GM18505 (cell line): ENCODE measurements at regions not wholly inside any gene's neighbourhood (a gene's known extent, or its start where the extent isn't known, plus 50 kb on each side); places are given as distances from the start of the nearest gene placed in this dataset.
"Not testable (repeated sequence)": the region's sequence is repeated elsewhere in the genome, so short reads cannot be mapped to it uniquely, and the experiment has no call there.

ENCODE experiments used
- ATAC-seq: cut with Tn5 transposase; IDR thresholded peaks from one replicate; pipeline ENCODE4 v1.9.1; 2021; ENCODE audit not compliant: unreplicated experiment
- POLR2A ChIP-seq: IDR thresholded peaks from 4 replicates; pipeline ENCODE4 v1.6.1; 2011; ENCODE audit warnings: borderline replicate concordance; ENCODE audit not compliant: insufficient read depth, insufficient read length; ENCODE audit errors: extremely low read depth

DNA sequence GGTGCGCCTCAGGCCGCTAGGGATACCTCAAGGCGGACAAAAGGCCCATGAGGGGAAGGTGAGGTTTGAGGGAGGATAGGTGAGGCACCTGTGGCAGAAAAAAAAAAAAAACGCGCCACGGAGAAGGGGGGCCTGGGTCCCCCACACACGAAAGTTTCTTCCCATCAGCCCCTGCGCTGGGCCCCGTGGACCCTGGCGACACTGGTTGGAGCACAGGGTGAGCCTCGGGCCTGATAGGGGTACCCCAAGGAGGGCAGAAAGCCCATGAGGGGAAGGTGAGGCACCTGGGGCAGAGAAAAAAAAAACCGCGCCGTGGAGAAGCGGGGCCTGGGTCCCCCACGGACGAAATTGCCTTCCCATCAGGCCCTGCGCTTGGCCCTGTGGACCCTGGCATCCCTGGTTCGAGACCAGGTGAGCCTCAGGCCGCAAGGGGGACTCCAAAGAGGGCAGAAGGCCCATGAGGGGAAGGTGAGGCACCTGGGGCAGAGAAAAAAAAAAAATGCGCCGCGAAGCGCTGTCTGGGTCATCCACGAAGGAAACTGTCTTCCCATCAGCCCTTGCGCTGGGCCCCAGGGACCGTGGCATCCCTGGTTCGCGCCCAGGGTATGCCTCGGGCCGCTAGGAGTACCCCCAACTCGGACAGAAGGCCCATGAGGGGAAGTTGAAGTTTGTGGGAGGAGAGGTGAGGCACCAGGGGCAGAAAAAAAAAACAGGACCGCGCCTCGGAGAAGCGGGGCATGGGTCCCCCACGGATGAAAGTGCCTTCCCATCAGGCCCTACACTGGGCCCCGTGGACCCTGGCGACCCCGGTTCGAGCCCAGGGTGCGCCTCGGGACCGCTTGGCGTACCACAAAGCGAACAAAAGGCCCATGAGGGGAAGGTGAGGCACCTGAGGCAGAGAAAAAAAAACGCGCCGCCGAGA, 226.2 kb downstream of the CCDC74A start:
- TF ChIP-seq POLR2A: no peak
- no peak for ATAC-seq

DNA sequence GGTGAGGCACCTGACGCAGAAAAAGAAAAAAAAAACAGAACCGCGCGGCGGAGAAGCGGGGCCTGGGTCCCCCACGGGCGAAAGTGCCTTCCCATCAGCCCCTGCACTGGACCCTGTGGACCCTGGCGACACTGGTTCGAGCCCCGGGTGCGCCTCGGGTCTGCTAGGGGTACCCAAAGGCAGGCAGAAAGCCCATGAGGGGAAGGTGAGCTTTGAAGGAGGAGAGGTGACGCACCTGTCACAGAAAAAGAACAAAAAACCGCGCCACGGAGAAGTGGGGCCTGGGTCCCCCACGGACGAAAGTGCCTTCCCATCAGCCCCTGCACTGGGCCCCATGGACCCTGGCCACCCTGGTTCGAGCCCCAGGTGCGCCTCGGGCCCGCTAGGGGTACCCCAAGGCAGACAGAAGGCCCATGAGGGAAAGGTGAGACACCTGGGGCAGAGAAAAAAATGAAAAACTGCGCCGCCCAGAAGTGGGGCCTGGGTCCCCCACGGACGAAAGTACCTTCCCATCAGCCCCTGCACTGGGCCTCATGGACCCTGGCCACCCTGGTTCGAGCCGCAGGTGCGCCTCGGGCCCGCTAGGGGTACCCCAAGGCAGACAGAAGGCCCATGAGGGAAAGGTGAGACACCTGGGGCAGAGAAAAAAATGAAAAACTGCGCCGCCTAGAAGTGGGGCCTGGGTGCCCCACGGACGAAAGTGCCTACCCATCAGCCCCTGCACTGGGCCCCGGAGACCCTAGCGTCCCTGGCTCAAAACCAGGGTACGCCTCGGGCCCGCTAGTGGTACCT, 227.4 kb downstream of the CCDC74A start:
- ATAC-seq: no peak
- TF ChIP-seq POLR2A: no peak

DNA sequence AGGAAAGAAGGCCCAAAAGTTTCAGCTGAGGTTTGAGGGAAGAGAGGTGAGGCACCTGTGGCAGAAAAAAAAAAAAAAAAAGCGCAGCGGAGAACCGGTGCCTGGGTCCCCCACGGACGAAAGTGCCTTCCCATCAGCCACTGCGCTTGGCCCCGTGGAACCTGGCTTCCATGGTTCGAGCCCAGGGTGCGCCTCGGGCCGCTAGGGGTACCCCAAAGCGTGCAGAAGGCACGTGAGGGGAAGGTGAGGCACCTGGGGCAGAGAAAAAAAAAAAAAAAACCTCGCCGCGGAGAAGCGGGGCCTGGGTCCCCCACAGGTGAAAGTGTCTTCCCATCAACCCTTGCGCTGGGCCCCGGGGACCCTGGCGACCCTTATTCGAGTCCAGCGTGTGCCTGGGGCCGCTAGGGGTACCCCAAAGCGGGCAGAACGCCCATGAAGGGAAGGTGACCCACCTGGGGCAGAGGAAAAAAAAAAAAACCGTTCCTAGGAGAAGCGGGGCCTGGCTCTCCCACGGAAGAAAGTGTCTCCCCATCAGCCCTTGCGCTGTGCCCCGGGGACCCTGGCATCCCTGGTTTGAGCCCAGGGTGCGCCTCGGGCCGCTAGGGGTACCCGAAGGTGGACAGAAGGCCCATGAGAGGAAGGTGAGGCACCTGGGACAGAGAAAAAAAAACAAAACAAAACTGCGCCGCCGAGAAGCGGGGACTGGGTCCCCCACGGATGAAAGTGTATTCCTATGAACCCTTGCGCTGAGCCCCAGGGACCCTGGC, 228.6 kb downstream of the CCDC74A start:
- no peak for ATAC-seq
- TF ChIP-seq POLR2A: no peak

DNA sequence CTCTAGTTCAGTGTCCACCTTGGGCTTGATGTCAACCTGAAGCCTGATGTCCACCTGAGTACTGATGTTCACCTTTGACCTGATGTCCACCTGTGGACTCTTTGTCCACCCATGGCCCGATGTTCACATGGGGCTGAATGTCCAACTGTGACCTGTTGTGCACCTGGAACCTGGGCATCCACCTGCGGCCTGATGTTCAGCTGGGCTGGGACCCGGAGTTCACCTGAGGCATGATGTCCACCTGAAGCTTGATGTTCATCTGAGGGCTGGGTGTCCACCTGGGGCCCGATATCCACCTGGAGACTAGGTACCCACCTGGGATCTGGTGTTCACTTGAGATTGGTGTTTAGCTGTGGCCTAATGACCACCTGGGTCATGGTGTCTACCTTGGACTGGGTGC, 231.3 kb downstream of the CCDC74A start:
- not testable (repeated sequence) for ATAC-seq

DNA sequence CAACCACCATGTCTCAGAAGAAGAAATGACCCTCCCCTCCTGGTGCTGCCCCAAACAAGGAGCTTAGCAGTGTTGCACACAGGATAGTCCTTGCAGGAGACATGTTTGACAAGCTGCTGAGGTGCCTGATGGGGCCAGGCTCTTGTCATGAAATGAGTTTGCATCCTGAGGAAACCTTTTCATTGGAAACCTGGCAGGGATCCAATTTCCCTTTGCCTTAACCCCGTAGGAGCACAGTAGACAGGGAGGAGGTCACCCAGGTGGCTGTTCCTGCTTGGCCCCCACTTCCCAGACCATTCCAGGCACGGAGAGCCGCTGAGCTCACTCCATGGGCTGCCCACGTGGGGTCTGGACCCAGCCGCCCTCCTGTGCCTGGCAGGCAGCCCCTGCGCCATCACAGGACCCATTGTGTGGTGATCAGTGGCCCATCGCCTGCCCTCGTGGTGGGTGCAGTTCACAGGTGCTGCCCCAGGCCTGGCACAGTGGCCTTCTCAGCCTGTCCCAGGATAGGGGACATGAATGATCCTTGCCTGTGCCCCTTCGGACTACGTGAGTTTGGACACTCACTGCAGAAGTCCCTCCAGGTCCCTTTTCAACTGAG, 247.4 kb downstream of the CCDC74A start:
- ATAC-seq: not testable (repeated sequence)

DNA sequence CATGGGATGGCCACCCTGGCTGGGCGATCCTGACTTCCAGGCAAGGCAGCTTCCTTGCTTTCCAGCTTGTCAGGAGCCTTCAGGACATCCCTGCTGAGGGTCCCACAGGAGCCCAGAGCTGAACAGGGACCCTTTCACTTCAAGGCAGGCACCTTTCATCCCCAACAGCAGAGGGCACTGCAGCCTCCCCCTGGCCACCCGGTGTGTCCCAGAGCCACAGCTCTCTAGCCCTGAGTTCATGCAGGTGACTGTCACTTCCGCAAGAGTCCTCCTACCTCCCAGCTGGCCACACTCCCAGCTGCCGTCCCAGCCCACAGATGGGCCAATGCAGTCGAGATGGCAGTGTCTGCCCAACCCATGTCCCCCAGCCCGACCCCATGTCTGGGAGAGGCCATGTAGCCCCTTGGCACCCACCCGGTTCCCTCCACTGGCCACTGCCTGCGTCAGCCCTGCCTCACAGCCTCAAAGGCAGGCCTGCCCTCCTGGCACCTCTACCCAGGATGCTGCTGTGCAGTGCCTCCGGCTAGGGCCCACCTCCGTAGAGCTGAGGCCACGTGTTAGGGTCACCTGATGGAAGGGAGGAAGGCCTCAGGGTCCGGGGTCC, 248.3 kb downstream of the CCDC74A start:
- not testable (repeated sequence) for ATAC-seq

DNA sequence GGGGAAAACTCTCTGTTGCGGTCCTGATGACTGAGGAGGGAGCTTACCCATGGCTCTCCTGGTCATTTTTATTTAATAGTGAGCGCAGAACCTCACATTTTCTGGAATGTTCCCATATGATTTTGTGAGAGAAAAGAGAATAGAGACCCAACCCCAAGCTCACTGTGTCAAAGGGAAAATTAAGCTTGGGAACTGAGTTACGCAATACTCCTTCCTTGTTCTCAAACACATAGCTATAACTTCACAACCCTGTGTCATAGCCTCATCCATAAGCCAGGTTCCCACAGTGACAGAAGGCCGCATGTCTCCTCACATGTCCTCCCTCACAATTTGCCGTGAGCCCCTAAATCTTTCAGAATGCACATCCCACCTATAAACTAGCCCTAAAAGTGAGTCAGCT, 252.8 kb downstream of the CCDC74A start:
- ATAC-seq: not testable (repeated sequence)

DNA sequence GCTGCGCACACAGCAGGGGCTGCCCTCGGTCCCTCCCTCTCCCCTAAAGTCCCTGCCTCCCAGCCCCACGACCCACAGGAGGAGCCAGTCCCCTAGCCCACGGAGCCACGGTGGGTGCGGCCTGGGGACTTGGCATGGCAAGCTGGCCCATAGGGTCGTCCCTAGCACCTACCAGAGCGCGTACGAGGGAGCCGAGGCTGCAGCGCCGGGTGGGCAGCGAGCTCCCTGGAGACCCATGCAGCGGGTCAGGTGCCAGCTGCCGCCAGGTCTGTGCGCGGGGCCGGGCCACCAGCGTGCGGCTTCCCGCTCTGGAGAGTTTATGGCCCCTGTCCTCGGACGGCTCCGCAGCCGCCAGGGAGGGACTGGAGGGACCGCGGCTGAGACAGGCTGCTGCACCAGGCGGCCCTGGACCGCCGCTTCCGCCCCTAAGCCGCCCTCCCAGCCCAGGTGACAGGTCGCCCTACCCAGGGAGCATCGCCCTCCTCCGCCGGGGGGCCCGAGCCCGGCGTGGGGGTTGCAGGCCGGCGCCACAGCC, 273.6 kb downstream of the CCDC74A start:
- ATAC-seq: no peak

DNA sequence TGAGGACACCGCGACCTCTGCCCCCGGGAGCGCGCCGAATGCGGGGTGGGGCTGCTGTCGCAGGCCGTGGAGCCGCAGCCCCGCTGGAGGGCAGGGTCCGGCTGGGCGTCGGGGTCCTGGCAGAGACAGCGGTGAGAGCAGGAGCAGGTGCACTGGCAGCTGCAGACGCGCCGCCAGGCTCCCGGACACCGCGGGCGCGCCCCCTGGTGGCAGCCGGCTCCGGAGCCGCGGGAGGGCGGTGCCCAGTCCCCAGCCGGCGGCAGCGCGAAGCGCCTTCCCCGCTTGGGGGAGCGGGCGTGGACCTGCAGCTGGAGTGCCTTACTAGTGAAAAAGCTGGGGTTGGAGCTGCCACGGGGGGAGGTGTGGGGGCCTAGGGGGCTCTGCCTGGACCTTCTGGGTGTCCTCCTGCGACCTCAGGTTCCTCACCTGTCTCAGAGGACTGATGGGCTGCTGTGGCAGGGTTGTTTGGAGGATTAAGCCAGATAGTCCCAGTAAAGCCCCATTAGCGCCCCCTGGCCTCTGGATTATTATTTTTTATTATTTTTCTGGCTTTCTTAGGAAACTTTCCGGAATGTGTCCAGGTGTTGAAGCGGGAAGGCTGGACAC, 274.2 kb downstream of the CCDC74A start:
- peak; percentile 99 for ATAC-seq

More for the DNA sequence above, 273.6 kb downstream of the CCDC74A start:
- no peak for TF ChIP-seq POLR2A

DNA sequence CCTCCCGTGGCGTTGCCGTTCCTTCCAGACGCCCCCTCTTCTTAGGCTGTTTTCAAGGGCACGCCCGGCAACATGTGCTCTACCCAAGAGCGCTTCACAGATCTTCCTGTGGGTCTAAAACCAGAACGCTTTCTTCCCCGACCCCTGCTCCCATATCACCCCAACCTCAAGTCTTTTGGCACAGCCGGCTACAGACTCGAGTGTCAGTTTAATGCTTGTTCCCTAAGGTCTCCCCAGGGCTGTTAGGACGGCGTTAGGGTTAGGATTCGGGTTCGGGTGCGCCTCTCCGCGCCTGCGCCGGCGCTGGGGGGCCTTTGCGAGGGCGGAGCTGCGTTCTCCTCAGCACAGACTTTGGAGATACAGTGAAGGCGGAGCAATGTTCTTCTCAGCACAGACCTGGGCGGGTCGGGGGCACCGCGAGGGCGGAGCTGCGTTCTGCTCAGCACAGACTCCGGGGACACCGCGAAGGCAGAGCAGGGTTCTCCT, 274.7 kb downstream of the CCDC74A start:
- ATAC-seq: peak; percentile 53

DNA sequence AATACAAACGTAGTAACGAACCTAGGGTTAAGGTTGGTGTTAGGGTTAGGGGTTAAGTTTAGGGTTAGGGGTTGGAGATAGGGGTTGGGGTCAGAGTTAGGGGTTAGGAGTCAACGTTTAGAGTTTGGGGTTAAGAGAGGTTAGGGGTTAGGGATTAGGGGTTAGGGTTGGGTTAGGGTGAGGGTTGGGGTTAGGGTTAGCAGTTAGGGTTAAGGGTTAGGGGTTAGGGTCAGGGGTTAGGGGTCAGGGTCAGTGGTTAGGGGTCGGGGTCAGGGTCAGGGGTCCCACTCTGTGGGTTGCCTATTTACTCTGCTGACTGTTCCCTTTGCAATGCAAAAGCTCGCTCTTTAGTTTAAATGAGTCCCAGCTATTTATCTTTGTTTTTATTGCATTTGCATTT, 275.5 kb downstream of the CCDC74A start:
- not testable (repeated sequence) for ATAC-seq

DNA sequence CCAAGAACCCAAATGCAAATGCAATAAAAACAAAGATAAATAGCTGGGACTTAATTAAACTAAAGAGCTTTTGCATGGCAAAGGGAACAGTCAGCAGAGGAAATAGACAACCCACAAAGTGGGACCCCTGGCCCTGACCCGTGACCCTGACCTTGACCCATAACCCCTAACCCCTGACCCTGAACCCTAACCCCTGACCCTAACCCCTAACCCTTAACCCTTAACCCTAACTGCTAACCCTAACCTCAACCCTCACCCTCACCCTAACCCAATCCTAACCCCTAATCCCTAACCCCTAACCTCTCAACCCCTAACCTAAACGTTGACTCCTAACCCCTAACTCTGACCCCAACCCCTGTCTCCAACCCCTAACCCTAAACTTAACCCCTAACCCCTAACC, 284.9 kb downstream of the CCDC74A start:
- ATAC-seq: not testable (repeated sequence)

DNA sequence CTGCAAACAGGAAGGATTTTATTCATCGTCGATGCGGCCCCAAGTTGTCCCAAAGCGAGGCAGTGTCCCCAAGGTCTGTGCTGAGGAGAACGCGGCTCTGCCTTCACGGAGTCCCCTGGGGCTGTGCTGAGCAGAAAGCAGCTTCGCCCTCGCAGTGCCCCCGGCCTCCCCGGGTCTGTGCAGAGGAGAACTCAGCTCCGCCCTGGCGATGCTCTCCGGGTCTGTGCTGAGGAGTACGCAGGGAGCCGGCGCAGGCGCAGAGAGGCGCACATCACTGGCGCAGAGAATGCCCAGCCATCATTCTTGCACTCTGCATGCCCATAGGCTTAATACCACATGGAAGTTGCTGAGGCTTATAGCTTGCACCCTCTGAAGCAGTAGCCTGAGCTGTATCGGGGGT, 285.7 kb downstream of the CCDC74A start:
- ATAC-seq: not testable (repeated sequence)

DNA sequence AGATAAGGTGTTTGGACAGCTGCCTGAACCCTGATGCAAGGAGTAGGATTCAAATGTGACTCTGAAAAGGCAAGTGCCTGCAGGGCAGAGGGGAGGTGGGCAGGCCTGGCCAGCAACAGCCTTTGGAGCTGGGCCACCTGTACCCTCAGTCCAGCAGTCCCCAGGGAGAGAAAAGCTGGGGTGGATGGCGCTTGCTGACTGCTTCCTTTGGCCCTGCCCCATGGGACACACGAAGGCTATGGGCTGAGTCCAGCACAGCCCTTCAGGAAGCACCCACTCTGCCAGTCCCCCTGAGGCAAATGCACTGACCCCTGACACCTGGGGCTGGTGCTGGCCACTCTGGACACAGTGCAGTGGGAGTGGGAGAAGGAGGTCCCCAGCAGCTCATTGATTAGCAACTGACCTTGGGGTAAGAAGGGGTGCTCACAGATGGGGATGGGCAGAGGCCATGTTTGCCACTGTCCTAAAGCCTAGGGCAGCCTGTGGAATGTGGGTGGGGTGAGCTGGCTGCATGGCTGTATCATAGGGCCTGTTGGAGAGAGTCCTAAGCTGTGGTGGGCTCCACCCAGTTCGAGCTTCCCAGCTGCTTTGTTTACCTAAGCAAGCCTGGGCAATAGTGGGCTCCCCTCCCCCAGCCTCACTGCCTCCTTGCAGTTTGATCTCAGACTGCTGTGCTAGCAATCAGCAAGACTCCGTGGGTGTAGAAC, 290.7 kb downstream of the CCDC74A start:
- ATAC-seq: not testable (repeated sequence)

DNA sequence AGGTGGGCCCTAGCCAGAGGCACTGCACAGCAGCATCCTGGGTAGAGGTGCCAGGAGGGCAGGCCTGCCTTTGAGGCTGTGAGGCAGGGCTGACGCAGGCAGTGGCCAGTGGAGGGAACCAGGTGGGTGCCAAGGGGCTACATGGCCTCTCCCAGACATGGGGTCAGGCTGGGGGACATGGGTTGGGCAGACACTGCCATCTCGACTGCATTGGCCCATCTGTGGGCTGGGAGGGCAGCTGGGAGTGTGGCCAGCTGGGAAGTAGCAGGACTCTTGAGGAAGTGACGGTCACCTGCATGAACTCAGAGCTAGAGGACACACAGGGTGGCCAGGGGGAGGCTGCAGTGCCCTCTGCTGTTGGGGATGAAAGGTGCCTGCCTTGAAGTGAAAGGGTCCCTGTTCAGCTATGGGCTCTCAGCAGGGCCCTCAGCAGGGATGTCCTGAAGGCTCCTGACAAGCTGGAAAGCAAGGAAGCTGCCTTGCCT, 294.6 kb downstream of the CCDC74A start:
- not testable (repeated sequence) for ATAC-seq

DNA sequence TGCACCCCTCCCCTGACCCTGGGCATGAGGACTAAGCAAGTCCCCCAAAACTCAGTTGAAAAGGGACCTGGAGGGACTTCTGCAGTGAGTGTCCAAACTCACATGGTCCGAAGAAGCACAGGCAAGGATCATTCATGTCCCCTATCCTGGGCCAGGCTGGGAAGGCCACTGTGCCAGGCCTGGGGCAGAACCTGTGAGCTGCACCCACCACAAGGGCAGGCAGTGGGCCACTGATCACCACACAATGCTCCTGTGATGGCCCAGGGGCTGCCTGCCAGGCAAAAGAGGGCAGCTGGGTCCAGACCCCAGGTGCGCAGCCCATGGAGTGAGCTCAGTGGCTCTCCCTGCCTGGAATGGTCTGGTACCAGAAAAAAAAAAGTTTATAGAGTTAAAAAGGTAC, 295.4 kb downstream of the CCDC74A start:
- ATAC-seq: not testable (repeated sequence)

DNA sequence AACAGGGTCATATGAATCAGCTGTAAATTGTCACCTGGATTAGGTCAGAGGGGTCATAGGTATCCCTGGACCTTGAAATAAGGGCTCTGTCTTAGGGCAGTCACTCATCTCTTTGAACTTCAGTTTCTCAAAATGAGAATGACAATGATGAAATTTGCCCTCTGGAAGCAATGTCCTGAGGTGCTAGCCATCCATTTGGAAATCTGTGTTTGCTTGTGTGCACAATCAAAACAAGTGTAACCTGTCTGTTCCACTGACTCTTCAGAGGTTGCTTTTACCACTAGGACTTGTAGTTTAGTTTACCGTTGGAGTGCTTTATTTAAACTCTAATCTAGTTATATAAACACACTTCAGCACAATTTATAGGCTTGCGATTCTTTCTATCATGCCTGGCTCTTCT, 297.3 kb downstream of the CCDC74A start:
- ATAC-seq: not testable (repeated sequence)
